NK-92 treated with Interleukin-12 subunit alpha and Interleukin-12 subunit beta, amount 100 ng/mL, for 24 hours (cell line): ENCODE measurements at regions not wholly inside any gene's neighbourhood (a gene's known extent, or its start where the extent isn't known, plus 50 kb on each side); places are given as distances from the start of the nearest gene placed in this dataset.

ENCODE experiments used
- DNase-seq: peaks from one replicate; lab custom pipeline; 2025; lab: John Stamatoyannopoulos, UW

GRCh38 chr10:128617532-128617931, 491.3 kb upstream of the MKI67 start:
- no peak for DNase-seq

- no peak for DNase-seq
Observed at GRCh38 chr10:128622706-128623105, 496.5 kb upstream of the MKI67 start.

GRCh38 chr10:128623776-128624175, 497.6 kb upstream of the MKI67 start:
- DNase-seq, result no peak

GRCh38 chr10:128624656-128625530, 498.7 kb upstream of the MKI67 start:
- no peak for DNase-seq

DNA sequence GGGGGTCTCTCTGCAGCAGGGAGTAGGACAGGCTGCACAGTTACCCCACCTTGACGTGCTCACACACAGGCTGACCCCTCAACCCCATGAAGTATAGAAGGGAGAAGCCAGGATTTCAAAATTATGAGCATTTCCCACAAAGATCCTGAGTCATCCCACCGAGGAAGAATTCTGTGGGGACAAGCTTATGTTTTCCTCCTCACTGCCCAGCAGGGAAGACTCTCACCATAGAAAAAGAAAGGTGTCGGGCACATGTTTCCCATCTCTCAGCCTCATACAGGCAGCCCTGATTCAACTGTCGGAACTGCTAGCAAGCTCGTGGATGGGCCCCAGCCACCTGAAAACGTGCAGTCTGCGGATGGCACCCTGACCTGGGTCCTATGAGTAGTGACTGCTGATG, 499.7 kb upstream of the MKI67 start:
- no peak for DNase-seq

GRCh38 chr10:128626397-128627000, 500.3 kb upstream of the MKI67 start:
- DNase-seq, result no peak

DNA sequence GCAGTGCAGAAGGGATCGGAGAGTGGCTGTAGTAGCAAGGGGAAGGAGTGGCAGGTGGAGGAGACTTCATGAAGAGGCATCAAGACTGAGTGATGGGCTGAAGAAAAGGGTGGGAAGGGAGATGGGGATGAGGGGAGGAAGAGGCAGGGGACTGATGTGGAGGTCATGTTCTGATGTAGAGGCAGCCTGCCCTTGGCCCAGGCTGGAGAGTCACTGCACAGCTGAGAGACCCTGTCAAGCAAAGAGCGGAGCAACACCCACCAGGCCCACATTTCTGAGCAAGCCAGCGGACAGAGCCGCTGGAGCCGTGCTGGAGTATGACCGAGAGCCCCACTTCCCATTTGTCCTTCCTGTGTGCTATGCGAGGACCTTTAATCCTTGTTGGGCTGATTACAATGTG, 501.6 kb upstream of the MKI67 start:
- DNase-seq, result no peak

DNA sequence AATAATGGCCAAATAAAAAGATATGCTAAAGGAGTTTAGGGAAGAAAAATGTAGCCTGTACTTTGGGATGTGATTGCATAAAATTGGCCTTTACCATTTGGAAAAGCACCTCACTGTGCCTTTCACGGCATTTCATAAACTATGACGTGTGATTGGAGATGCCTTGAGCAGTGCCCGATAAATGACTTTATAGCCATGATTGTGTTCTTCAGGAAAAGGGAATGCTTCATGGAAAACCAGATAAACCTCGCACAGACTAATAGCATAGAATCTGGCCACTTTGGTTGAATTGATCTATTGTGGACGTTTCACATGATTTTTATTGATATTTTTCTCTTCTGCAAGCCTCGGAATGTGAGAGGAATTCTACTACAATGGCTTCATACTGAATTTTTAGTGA, 502.0 kb upstream of the MKI67 start:
- DNase-seq, result no peak

DNA sequence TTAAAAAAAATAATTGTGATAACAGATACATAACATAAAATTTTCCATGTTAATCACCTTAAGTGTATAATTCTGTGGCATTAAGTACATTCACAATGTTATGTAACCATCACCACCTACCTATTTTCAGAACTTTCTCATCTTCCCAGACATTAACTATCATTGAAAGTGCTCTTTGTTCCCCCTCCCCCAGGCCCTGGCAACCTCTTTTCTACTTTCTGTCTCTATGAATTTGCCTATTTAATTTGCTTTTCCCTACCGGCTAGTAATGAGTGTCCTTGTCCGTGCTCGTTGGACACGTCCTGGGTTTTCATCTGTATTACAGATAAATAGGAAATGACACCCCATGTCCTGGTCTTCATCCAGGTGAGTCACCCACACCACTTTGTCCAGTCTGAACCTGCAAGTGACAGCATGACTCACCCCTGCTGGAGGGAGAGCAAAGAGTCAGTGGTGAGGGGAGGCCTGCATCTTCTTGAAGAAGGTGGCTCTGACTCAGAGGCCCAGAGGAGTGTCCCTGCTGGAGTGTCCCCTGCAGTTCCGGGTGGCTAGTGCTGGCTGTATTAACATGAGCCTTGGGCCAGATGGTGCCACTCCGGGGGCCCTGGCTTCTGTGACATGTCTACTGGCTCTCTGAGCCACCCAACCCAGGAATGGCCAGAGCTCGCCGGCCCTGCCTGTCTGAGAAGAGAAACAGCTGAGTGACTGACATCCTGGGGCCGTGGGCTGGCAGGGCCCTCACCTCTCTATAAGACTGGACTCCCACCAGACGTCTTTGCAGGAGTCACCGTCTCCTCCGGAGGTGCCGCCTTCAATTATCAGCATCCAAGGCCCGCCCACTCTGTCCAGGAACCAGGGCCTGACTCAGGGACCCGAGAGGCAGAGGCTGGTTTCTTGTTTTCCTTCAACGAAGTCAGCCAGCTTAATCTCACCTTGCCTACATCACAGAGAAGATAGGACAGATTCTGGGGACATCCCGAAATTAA, 503.2 kb upstream of the MKI67 start:
- DNase-seq, result peak; percentile 8

- no peak for DNase-seq
Observed at GRCh38 chr10:128630787-128631252, 504.6 kb upstream of the MKI67 start.

- DNase-seq, result no peak
Observed at GRCh38 chr10:128631801-128632241, 505.6 kb upstream of the MKI67 start.

DNA sequence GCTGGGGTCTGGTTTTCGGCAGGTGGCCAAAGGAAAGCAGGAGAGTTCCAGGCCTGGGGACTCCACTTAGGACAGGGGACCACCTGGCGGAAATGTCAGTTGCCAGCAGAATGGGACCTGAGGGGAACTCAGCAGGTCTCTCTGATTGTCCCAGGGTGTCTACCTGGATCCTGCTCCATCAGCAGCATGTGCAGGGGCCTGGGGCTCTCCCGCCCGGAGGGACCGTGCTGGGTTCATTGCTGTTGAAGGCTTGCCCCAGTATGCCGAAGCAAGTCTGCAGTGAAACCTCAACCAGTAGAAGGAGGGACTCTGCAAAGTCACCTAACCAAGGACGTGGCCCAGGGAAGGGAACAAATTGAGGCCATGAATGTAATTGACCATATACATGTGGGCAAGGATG, 506.5 kb upstream of the MKI67 start:
- DNase-seq, result no peak

DNA sequence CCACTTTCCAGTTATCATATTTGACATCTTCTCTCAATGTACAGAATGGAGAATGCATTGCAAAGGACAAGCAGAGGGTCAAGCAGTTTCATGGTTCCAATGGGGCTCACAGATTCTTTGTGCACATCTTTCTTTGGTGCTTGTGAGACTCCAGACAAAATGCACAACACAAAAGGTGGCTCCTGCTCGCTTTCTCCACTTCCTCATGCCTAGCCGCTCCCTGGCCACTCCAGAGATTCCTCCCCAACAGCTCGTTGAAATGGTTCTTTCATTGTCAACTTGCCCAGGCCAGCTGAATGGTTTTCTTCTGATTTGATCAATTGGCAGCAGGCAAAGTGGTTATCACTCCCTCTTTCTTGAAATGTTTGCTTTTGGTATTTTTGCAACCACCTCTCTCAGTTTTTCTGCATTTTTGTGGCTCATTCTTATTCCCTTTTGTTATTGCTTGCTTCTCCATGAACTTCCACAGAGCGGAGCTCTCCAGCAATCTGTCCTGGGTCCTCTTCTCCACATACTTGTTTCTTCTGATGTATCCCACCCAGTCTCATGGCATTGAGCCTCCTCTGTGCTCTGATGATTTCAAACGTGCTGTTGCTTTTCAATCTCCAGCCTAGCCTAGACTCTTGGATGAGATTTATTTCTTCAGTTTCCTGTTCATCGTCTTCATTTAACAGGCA, 507.8 kb upstream of the MKI67 start:
- no peak for DNase-seq

DNA sequence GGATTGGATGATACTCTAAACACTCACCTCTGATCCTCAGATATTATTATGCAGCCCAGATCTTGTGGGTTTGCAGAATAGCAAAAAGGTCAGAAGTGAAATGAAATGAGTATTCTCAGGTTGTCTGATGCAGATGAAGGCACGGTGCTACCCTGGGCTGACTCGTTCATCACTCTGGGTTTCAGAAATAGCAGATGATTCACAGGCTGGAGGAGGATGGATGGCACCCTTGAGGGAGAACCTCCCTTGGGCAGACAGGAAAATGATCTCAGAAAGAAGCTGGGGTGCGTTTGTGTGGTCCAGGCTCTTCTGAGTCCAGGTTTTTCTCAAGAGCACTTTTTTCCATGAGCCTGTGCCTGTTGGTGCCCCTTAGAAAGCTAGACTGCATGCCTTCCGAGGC, 515.8 kb upstream of the MKI67 start:
- DNase-seq, result no peak

GRCh38 chr10:128642502-128642901, 516.3 kb upstream of the MKI67 start:
- no peak for DNase-seq

DNA sequence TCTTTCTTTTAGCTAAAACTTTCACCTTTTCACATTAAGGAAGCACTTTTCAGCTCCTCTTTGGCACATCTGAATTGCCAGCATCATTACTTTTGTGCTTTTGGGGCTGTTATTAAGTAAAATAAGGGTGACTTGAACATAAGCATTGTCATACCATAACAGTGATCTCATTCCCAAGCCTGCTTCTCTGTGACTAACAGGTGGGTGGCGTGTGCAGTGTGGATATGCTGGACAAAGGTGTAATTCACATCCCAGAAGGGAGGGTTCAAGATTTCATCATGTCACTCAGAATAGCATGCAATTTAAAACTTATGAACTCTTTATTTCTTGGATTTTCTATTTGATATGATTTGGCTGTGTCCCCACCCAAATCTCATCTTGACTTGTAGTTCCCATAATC, 517.4 kb upstream of the MKI67 start:
- DNase-seq, result no peak

GRCh38 chr10:128645486-128645885, 519.3 kb upstream of the MKI67 start:
- DNase-seq, result no peak

- no peak for DNase-seq
Observed at GRCh38 chr10:128646956-128647355, 520.7 kb upstream of the MKI67 start.

- no peak for DNase-seq
Observed at GRCh38 chr10:128657548-128657947, 531.3 kb upstream of the MKI67 start.

DNA sequence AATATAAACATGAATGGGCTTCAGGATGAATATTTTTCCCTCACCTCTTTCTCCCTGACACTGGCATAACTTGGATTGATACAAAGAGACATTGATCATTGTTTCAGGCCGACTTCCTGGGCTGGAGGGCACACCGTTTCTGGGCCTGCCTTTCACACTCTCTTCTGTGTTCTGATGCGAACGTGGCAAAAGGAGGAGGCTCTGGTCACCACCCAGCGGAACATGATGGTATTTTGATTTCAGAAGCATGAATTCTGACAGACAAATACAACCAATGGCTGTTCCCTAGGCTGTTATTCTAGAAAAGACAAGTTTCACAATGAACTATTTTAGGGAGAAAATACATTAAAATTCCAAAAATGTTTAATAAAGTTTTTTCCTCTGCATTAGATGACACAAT, 534.5 kb upstream of the MKI67 start:
- no peak for DNase-seq

GRCh38 chr10:128661404-128662197, 535.4 kb upstream of the MKI67 start:
- no peak for DNase-seq
